Fibroblast of skin of abdomen (primary cell): ENCODE measurements at regions not wholly inside any gene's neighbourhood (a gene's known extent, or its start where the extent isn't known, plus 50 kb on each side); places are given as distances from the start of the nearest gene placed in this dataset.
"Not testable (repeated sequence)": the region's sequence is repeated elsewhere in the genome, so short reads cannot be mapped to it uniquely, and the experiment has no call there.

Experiments used
- DNase-seq: peaks from one replicate; pipeline ENCODE4 v3.0.0-alpha.2; 2013

DNA sequence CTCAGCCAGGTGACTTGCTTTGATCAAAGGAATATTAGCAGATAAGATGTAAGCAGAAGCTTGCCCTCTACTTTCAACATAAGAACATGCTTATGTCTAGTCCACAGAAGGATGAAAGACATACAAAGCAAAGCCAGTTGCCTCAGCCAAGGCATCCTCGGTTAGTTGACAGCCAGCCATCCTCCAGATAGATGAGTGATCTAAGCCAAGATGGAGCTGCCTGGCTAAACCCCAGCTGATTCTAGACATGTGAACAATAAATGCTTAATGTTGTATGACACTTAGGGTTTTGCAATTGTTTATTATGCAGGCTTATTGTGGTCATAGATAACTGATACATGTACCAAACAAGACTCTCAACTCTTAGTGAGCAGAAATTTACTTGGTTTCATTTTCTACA, 157.6 kb upstream of the TMTC2 start:
- DNase-seq: no peak

DNA sequence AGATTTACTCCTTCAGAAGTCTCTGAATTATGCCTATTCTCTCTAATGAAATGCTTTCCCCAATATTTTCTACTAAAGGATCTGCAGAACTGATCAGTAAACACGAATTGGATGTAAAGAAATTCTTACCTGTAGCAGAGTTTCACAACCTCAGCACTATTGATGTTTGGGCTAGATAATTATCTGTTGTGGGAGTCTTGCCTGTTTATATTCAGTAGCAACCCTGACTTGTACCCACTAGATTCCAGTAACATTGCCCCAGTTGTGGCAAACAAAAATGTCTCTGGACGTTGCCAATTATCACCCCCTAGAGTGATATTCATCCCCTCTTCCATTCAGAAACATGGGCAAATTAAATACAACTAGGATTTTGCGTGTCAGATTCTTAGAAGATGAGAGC, 156.8 kb upstream of the TMTC2 start:
- no peak for DNase-seq

DNA sequence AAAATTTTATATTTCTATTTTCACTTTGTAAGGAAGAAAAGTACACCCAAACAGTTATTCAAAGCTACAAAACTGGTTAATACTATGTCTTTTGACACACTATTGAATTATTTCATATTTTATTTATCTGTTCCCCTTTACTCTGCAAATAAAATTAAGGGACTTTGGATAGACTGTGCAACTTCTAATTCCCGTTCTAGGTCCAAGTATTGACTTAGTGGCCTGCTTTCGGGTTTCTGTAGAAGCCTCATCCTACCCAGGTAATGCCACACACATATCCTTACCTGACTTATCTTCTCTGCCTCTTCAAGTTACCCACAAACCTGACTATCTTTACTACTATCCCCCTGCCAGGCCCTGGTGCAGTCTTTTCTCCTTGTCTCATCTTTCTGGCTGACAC, 156.3 kb upstream of the TMTC2 start:
- no peak for DNase-seq

DNA sequence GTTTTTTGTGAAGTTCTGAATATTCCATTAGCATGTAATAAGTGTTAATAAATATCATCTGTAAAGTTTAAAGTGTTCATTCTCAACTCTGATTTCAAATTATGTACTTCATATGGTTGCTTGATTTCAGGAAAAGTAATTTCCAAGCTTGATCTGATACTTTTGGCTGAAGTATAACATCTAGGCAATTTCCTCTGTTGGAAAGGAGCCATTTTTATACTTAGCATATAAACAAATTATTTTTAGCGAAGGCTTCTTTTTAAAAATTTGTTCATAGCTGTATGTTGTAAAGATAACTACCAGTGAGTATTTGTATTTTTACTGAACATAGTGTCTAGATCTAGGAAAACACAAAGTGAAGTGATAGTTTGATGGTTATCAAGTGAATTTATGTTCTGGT, 153.4 kb upstream of the TMTC2 start:
- no peak for DNase-seq

DNA sequence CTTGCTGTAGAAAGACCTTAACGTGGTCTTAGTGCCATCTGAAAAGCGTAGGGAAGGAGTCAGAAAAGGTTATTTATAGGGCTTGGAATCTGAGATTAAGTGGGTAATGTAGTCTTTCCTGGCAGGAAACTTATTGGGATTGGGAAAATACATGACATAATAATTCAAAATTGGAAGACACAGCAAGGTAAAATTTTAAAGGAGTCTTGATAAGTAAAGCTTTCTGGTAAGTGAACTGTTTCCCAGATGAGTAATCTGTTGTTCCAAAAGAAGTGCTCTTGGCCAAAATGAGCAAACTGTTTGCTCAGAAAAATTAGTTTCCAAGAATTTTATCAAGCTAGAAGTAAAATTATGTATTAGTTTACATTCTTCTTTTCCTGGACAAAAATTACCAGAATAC, 149.3 kb upstream of the TMTC2 start:
- no peak for DNase-seq

DNA sequence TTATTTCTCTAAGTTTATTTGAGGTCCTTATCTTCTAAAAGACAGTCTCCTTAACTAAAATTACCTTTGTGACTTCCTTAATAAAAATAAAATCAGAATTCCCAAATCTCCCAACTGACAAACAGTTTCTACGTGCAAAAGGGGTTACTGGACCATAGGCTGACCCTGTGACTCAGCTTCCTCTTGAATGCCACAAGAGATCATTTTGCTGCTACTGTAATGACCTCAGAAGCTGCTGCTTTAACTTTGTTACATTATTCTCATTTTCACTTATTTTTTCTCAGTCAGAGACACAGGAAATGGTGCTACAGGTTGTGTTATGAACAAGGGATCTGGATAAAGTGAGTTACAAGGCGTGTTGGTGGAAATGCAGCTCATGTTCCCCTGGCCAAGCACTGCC, 132.2 kb upstream of the TMTC2 start:
- no peak for DNase-seq

DNA sequence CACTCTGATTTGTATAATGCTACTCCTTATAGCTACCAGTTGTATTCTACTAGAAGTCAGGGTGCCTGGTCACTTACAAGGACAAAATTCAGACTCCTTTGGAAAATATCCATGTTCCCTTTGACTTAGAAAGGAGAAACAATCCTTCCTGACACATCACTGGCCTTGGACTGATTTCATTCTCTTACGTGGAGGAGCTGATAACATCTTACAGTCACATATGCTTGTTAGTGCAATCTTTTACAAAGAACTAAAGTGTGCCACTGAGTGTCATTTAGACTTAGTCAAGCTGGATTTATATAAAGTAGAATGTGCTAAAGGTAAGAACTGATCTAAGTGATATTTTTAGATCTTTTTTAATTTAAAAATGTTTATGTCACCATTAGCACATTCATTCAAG, 131.0 kb upstream of the TMTC2 start:
- DNase-seq: no peak

DNA sequence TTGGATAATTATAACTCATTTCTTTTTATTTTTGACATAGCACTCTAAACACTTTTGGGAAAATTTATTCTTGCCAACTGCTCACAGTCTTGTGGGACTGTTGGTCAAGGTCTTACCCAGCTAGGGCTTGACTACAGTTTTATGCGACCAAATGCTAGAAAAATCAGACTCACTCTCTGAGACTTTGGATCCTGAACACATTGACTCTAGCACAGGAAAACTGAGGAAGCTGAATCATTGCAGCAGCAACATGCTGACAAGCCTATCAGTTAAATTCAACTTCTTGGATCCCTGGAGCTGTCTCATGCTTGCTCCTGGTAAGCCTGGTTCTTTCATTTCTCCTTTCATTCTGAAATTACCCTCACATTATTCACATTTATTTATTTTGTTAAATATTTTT, 120.7 kb upstream of the TMTC2 start:
- DNase-seq: no peak

DNA sequence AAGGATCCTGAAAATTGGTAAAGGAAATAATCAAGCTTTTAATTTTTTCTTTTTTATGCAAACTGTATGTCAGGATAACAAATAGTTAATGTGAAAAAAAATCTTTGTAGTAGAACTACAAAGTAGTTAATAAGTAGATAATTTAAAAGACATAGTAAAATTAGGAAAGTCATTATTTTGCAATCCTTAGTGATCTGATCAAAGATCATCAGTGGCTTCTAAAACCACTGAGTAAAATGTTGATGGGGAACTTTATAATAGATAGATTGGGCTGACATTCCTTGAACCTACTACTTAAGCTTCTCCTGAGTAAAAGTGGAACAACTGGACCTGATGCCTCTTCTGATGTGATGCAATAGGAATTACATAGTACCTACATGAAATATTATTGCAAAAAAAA, 119.0 kb upstream of the TMTC2 start:
- DNase-seq: no peak

DNA sequence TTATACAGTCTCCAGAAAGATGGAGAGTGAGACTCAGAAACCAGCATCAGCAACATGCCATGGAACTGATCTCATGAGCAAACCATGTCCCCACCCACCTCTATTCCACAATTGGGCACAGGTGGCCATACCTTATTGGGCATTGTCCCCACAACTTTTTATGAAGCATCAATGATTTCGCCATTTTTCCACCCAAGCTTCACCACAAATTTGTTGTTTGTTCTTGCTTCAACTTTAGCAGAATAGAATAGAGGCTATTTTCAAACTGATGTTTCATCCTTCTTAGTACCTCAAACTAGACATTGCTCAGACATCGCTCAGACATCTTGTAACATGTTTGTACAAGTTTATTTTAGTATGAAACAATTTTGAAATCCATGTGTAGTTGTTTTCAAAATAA, 112.5 kb upstream of the TMTC2 start:
- no peak for DNase-seq

DNA sequence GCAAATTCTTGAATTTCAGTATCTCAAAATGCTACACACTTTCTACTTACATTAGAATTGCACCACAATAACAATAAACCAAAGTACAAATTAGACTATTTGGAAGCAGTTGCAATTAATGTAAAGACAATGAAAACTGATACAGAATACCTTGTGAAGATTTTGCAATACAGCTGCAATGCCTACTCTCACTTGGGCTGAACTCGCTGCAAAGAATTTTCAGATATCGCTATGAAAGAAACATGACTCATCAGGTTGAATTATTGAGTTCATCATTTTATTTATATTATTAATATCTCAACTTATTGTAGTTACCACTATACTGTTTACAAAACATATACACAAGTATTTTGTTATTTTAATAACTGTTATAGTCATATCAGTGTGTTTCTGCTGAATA, 108.0 kb upstream of the TMTC2 start:
- DNase-seq: no peak

DNA sequence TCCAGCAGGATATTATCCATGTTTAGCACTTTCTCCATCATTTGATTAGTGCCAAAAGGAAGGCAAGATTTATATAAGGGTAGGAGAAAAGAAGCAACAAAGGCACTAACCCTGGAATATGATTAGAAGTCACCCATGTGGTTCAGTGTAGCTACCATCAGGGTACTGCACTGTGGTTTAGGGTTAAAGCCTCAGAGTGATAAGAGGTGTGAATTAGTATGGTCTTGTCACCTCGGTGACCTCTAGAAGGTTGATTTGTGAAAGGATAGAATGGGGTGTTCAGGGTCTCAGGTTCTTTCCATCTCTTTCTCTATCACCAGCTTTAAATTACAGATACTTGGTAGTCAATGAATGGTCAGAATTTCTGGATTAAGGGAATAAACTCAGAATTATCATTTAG, 103.0 kb upstream of the TMTC2 start:
- DNase-seq: no peak

DNA sequence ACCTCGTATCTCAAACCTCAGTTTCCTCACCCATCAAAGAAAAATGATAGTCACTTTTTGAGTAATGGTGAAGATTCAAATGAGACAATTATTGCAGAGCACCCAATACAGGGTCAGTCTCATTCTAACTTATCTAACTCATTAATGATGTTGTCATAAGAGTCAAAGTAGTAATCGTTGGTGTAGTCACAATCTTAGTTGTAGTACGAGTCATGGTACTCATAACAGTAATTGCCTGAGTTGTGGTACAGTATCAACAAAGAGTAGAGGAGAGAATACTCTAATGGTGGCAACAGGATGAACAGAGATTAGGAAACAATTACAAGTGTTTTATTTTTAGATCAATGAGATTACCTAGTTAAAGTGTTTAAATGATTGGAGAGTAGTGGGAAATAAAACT, 93.6 kb upstream of the TMTC2 start:
- DNase-seq: no peak

DNA sequence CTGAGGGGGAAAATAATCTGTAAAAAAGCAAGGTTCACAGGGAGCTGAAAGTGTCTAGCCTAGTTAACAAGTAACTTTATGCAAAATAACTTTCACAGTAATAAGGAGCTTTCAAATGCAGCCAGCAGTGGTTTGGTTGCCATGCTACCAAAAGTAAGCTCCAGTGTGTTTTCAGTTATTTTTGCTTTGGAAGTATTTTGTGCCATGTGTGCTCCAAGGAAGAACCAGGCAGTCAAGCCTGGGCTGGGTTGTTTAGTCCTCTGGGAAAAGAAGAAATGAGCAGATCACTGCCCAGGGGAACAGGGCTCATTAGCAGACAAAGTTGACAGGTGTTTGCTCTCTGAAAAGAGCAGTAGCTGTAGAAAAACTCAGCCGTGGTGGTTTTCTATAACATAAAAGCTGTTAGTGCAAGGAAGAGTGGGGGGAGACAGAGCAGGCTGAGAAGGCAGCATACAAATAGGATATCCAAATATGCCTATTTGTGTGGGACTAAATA, 92.8 kb upstream of the TMTC2 start:
- no peak for DNase-seq

DNA sequence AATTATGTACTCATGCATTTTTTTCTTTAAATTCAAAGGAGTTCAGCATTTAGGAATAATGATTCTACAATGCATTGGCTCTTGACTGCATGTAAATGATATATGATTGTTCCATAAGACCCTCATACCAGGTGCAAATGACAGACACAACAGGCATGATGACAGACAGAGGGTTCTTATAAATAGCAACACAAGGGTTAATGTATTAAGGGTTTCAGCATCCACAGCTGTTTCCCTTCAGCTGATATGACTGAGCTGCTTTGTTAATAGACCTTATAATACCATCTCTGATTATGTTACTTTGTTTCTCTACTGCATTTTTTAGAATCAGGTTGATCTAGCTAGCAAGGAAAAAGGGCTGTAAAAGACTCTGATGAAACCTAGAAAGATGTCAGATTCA, 90.8 kb upstream of the TMTC2 start:
- DNase-seq: no peak

DNA sequence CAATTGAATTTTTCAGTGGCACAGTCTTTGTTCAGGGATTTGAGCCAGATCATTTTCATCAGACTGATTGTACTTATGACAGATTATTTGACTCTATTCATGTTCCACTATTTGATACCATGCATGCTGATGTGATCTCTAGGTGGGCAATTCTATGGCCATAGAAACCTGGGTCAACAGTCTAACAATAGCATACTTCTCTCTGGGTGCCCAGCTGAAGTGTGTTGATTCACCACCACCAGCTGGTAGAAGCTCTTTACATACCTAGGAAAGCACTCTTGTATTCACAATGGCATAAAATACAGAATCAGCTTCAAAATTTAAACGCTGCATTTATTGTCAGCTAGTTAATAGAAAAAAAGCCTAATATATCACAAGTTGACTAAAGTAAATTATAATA, 90.2 kb upstream of the TMTC2 start:
- DNase-seq: no peak

DNA sequence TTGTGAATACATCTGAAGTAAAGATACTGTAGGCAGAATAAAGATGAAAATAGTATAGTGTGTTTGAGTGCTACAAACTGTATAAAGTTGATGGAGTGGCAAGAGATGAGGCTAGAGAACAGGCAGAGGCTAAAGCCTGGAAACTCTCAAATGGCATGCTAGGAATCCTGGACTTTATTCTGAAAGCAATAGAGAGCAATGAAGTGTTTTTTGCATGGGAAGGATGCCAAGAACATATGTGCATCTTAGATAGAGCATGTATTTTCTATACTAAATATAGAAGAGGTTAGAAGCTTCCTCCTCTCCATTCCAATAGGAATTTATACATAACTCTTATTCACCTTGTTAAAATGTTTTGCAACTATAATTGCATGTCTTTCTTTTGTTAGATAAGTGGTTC, 86.3 kb upstream of the TMTC2 start:
- peak; percentile 37 for DNase-seq

DNA sequence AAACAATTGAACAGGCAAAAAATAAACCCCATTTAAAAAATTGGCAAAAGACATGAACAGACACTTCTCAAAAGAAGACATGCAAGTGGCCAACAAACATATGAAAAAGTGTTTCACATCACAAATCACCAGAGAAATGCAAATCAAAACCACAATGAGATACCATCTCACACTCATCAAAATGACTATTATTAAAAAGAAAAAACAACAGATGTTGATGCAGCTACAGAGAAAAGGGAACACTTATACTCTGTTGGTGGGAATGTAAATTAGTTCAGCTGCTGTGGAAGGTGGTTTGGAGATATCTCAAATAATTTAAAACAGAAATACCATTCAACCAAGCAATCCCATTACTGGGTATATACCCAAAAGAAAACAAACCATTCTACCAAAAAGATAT, 83.1 kb upstream of the TMTC2 start:
- DNase-seq: not testable (repeated sequence)

DNA sequence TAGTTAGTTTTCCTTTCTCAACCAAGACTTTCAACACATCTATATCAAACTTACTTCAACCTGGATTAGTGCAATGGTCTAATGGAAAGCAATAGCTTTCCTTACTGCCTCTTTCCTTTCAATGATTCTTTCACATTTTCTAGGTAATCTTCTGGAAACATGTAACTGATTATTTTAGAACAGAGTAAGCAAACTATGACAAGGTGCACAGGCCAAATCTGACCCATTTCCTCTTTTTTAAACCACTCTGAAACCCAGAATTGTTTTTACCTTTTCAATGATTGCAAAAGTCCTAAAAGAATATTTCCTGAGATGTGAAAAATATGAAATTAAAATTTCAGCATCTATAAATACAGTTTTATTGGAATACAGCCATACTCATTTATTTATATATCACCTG, 81.6 kb upstream of the TMTC2 start:
- no peak for DNase-seq

DNA sequence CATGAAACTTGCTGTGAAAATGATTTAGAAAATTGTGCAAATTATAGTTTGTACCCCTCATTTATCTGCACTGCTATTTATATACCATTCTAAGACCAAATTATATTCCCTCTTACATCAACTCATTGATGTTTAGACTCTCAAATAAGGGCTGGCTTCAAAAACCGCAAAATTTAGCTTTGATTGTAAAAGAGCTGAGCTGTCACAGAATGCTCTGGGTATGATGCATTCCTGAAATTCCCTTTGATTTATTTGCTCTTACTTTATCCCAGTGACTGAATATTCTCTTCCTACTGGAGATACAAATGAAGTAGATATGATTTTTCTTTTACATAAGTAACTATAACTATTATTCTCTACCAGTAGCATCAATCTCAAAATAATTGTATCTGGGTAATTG, 78.0 kb upstream of the TMTC2 start:
- DNase-seq: peak; percentile 60

DNA sequence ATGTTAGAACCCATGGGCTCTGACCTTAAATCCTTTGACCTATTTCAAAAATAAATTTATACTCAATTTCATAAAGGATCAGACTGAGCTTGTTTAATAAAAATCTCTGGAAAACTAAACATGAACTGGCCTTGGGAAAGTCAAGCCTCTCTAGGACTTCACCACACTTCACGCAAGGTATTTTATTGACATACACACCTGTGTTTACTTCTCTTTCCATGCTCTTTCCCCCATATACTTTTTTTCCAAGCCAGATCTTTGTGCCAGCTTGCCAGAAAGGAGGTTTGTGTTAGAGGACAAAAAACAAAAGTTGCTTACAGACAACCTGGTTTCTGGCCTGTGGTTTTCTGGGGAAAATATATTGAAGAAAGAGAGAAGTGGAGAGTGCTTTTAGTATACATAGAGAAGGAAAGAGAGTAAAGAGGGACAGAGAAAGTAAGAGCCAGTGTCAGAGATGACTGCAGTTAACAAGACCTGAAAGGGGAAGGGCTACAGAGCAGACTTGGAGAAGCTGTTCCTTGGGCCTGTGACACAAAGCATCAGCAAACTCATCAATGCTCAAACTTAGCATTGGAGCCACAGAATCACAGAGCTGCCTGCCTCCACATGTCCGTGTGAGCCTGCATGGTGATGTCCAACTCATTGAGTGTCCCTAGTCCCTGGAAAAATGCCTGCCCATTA, 77.3 kb upstream of the TMTC2 start:
- DNase-seq: no peak

DNA sequence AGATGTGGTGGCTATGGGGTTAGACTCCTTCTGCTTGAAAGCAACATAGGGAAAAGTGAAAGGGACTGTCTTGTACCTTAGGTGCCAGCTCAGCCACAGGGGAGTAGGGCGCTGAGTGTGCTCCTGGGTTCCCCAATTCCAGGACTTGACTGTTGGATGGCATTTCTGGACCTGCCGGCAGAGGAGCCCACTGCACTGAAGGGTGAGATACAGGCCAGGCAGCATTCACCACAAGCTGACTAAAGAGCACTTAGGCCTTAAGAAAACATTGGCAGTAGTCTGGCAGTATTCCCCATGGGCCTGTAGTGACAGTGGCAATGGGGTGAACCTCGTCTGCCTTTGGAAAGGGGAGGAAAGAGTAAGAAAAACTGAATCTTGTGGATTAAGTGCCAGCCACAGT, 67.1 kb upstream of the TMTC2 start:
- no peak for DNase-seq

DNA sequence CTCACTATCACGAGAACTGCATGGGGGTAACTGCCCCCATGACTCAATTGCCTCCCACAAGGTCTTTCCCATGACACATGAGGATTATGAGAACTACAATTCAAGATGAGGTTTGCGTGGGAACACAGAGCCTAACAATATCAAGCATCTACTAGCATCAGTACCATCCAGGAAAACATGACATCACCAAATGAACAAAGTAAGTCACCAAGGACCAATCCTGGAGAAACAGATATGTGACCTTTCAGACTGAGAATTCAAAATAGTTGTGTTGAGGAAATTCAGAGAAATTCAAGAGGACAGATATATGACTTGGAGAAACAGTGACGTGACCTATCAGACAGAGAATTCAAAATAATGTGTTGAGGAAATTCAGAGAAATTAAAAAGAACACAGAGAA, 65.8 kb upstream of the TMTC2 start:
- no peak for DNase-seq

DNA sequence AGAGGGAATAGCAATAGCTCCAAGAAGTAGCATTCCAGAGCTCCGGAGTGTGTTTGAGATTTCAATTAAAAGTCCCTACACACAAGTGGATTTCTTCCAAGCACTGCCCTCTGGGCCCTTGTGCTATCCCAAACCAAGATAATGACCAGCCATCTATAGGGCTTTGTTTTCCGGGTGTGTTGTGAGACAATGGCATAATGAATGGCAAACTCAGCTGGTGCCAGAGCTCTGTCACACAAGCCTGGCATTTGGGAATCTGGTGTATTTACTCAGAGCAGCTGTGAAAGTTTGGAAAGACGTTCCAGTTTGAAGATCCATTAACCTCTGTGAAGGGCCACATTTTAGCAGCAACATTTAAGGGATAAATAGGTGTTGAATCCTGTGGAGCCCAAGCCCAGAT, 61.2 kb upstream of the TMTC2 start:
- DNase-seq: no peak

DNA sequence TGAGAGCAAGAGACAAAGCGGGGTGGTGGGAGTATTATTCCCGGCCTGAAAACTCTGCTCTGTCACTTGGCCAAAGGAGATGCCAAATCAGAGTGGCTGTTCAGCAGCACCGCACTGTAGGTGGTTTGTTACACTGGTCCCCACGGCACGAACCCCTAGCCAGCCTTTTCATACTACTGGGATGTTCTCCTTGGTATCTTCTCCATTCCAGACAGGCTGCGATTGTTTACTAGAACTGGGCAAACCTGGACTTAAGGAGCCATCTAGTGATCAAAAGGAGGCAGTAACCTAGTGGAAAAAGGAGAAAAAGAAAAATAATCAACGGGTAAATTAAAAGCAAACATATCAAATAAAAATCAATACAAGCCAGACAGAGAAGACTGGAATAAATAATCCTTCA, 58.9 kb upstream of the TMTC2 start:
- DNase-seq: peak; percentile 21
